ENCODE measurements at regions not wholly inside any gene's neighbourhood (a gene's known extent, or its start where the extent isn't known, plus 50 kb on each side); places are given as distances from the start of the nearest gene placed in this dataset.

GRCh38 chr9:24488896-24489295 lies 56.8 kb downstream of the IZUMO3 start:
- TF ChIP-seq CTCF (conservative IDR thresholded peaks at IDR 0.05; ENCODE audit: low read length) = no peak
- no peak for TF ChIP-seq EZH2phosphoT487 (IDR thresholded peaks at IDR 0.05; ENCODE audit: borderline replicate concordance, low read depth, low read length)
